ENCODE measurements at regions not wholly inside any gene's neighbourhood (a gene's known extent, or its start where the extent isn't known, plus 50 kb on each side); places are given as distances from the start of the nearest gene placed in this dataset.

DNA sequence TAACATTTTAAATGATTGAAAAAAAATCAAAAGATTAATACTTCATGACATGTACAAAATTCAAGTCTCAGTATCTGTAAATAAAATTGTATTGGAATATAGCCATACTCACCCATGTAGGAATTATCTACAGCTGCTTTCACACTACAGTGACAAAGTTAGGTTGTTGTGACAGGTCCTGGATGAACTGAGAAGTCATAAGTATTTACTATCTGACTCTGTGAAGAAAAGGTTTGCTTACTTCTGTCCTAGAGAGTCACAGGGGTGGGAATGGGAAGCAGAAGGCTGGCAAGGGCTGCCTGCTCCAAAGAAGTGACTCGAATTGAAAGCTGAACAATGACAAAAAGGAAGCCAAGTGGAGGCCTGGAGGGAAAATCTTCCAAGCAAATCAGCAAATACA is 155.2 kb downstream of the SLC30A10 start:
- no peak for DNase-seq (ENCODE audit: low spot score)

DNA sequence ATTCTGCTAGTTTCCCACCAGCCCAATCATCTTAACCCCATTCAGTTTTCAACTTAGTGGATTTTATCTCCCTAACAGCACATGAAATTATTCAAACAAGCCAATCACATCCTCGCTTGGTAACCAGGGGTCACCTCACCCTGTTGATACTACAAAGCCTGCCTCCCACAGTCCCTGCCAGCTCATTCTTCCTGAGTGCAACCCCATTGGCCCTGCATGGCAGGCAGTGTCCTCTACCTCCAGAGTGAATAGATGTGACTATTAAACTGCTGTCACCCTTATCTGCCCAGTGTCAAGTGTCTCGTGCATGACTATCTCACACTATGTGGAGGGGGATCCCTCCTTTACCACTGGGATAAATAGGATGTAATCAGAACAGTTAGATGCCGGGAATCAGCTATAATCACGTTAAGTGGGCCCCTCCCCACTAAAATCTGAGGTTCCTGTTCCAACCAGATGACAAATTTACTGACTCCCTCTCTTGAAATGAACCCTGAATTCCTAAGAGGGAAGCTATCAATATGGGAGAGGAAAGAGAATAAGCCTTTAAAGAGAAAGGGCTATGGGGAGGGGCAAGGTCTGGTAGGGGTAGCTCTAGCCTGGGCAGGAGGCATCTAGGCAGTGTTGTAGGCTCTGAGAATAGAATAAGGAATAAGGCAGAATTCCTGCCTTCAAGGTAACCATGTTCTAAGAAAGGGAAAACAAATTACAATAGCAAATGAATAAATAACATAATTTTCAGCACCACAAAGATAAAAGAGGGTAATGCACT is 155.9 kb downstream of the SLC30A10 start:
- no peak for DNase-seq (ENCODE audit: low spot score)

DNA sequence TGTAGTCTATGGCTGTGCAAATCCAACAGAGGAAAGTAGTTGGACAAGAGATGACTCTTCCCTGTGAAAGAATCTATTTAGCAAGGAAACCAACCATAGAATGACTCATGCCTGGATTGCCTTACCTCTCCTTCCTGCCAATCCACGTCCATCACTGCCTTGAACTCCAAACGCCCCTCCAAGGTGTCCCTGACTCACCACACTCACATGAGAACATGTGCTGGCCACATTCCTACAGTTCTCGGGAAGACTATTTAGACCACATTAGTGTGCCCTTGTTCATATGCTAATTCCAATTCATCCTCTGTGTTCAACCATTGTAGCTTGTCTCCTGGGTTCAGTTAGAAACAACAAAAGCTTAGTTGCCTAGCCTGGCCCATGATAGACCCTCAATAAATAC is 157.3 kb downstream of the SLC30A10 start:
- DNase-seq (ENCODE audit: low spot score): no peak

DNA sequence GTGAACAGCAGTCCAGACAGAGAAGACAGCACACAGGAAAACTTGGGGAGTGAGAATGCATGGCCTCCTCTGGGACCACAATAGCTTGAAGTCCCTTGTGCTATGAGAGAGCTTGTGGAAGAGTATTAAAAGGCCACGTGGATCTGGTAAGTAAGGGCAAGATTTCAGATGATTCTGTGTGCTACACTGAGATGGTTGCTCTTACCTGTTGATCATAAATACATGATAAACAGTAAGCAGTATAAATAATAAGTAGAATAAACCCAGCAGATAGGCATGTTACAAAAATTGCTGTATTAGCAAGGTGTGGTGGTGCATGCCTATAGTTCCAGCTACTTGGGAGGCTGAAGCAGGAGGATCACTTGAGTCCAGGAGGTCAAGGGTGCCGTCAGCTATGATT is 150.4 kb upstream of the ZC3H11B start:
- DNase-seq (ENCODE audit: low spot score): no peak

DNA sequence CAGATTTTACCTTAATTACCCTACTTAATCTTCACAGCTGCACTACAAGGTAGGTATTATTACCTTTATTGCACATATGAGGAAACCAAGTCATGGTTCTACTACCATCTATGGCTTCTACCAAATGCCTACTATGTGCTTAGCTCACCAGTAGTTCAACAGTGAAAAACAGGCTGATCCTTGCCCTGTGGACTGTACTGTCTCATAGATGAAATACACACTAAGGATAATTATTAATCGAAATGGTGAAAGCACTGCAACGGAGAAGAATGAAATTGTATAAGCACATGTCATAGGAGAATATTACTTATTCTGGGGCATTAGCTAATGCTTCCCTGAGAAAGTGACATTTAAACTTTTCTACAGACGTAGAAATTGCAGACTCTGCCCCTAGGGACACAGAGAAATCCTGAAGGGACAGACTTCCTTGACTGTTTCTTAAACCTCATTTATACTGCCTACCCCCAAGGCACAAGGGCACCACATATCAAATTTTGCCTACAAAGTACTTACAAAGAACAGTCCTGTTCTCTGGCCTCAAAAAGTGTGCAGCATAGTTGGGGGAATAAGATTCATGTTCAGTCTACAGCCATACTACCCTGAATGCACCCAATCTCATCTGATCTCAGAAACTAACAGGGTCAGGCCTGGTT is 148.4 kb upstream of the ZC3H11B start:
- DNase-seq (ENCODE audit: low spot score): no peak

DNA sequence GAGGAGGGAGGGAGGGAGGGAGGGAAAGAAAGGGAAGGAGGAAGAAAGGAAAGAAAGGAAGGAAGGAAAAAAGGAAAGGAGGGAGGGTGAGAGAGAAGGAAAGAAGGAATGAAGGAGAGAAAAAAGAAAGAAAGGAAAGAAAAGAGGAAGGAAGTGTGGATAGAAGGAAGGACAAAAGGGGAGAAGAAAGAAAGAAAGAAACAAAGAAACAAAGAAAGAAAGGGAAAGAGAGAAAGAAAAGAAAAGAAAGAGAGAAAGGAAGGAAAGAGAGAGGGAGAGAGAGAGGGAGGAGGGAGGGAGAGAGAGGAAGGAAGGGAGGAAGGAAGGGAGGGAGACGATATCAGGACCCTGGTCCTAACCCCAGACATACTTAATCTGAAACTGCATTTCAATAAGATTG is 146.2 kb upstream of the ZC3H11B start:
- DNase-seq (ENCODE audit: low spot score): no peak

DNA sequence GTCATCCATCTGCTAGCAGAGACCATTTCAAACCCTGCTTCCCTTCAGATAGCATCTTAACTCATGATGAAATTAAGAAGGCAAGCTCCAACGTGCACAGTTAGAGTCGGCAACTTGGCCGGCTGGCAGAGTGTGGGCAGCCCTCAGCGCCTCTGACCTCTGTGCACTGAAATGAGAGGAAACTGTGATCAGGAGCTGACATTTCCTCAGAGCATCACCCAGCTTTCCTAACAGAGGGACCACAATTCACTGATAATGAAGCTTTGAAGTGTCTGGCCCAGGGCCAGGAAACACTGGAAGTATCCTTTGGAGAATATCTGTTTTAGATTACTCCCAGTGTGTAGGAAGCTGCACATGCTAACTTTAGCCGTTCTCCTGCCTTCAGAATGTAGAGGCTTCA is 145.0 kb upstream of the ZC3H11B start:
- DNase-seq (ENCODE audit: low spot score): no peak

DNA sequence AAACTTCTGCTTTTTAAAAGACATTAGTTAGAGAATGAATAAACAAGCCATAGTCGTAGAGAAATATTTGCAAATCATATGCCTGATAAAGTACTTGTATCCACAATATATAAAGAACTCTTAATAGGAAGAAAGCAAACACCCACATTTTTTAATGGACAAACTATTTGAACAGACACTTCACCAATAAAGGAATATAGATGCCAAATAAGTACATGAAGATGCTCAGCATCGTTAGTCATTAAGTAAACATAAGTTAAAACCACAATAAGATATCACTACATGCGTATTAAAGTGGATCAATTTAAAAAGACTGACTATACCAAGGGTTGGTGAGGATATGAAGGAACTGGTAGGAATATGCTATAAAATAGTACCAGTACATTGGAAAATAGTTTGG is 142.3 kb upstream of the ZC3H11B start:
- no peak for DNase-seq (ENCODE audit: low spot score)

DNA sequence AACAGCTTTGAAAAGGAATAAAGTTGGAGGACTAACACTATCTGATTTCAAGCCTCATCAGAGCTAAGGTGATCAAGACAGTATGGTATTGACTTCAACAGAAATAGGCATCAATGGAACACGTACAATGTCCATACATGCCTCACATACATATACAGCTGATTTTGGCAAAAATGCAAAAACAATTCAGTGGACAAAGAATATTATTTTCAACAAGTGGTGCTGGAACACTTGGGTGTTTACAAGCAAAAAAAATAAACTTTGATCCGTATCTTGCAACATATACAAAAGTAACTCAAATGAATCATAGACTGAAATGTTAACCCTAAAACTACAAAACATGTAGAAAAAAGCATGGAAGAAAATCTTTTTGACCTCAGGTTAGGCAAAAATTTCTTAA is 141.9 kb upstream of the ZC3H11B start:
- no peak for DNase-seq (ENCODE audit: low spot score)

DNA sequence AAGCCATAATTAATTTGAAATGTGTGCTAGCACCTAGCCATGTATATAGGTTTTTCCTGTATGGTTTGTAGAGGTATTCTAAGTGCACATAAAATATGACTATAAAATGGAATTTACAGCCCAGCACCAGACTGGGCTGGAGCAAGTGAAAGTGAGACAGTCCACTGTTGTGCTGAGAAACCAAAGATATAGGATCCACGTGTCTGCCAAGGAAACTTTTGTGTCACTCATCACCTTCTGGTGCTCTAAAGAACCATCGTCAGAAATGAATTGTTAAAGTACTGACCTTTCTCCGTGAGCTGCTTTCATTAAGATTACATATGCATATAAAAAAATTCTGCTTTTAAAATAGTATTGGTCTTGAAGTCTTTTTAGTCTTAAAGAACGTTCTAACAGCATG is 141.0 kb upstream of the ZC3H11B start:
- DNase-seq (ENCODE audit: low spot score): no peak

DNA sequence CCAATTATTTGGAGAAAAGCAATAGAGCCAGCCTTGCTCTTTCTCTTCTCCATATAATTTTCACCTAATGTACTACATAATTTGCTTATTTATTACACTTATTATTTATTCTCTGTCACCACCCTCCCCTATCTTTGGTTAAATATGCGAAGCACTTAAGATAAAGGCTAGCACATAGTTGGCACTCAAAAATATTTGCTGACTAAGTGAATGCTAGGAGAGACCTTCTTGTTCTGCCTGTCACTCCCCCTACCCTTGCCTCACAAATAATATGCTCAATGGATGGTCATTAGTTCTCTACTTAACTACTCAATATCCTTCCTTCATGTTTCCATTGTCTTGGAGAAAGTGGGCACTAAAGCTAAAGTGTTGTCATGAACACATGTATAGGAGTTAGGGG is 139.7 kb upstream of the ZC3H11B start:
- DNase-seq (ENCODE audit: low spot score): no peak

DNA sequence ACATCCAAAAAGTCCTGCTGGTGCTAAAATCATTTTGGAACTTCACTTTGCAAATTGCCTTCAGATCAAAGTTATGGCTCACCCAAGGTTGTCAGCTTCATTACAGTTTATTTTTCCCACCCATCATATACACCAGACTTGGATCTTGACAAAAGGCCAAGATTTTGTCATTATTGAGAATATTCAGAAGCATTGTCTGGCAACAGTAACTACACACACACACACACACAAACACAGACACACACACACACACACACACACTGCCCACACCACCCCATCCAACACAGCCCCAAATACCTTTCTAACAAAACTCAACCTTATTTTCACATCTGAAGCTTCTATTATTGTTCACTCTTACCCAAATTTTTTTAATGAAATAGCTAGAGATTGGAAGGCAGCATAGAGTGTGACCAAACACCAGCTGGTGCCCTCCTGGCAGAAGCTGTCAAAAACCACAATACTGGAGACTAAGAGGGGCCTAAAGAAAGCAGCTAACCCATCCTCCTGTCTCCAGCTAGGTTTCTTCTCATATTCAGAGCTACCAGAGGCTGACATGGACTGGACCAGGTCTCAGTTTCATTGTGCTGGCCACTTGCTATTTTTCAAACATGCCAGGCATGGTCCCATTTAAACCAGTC is 139.1 kb upstream of the ZC3H11B start:
- no peak for DNase-seq (ENCODE audit: low spot score)

DNA sequence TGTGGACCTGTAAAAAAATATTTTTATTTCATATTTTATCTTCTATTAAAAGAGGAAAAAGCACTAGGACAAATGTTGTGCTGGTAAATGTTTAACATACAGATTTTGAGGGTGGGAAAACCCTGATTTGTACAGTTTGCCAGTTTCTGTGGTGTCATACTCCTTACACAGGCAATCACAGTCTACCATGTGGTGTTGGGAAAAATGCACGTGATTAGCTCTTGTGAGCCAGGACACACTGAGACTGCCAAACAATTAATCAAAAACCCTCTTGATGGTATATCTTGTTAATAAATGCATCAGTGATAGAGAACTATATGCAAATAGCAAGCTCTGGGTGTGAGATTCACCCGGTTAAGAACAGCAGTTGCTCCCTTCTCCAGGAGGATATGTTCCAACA is 136.5 kb upstream of the ZC3H11B start:
- no peak for DNase-seq (ENCODE audit: low spot score)

DNA sequence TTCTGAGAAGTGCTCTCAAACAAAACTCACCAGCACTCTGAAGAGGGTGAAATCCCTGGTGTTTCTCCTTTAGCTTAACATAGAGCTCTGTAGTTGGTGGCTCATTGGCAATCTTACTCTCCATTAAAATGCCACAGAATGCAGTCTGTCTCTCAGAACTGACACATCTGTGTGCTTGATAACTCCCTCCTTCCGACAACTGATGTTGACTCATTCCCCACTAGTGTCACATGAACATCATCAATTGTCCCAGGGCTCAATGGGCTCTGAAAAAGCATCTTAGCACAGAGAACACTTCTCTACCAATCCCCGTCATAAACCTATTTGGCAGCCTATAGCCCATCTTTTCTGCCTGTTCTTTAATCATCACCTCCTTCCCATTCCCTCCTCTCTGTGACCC is 133.2 kb upstream of the ZC3H11B start:
- DNase-seq (ENCODE audit: low spot score): no peak

DNA sequence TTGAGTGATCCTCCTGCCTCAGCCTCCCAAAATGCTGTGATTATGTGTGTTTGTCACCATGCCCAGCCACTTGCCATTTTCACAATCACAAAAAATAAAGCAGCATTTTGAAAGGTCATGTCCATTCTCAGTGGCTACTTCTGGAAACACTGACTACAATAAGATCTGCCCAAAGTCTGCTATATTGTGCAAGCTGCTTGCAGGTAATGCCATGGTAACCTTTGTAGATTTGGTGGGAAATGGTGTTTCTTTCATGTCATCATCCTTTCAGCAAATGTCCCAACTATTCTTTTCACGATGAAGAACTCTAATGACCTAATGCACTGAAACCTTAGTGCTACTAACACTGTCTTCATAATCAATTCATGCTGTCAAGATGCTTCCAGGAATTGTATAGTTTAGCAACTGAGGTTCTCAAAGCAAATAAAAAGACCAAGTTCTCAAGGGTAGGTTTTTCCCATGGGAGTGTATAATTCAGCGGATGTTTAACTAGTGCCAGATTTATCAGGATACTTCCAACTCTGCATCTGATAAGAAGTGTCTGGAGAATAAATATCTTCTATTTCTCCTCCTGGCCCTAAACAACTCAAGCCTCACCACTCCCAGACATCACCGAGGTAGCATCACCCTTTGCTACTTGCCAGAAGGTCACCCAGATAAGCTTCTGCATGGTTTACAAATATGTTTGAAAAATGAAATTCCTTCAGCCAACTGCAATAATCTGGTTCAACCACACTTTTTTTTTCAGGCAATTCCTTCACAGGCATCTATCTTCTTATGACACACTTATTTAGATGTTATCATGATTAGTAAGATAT is 132.0 kb upstream of the ZC3H11B start:
- DNase-seq (ENCODE audit: low spot score): no peak

DNA sequence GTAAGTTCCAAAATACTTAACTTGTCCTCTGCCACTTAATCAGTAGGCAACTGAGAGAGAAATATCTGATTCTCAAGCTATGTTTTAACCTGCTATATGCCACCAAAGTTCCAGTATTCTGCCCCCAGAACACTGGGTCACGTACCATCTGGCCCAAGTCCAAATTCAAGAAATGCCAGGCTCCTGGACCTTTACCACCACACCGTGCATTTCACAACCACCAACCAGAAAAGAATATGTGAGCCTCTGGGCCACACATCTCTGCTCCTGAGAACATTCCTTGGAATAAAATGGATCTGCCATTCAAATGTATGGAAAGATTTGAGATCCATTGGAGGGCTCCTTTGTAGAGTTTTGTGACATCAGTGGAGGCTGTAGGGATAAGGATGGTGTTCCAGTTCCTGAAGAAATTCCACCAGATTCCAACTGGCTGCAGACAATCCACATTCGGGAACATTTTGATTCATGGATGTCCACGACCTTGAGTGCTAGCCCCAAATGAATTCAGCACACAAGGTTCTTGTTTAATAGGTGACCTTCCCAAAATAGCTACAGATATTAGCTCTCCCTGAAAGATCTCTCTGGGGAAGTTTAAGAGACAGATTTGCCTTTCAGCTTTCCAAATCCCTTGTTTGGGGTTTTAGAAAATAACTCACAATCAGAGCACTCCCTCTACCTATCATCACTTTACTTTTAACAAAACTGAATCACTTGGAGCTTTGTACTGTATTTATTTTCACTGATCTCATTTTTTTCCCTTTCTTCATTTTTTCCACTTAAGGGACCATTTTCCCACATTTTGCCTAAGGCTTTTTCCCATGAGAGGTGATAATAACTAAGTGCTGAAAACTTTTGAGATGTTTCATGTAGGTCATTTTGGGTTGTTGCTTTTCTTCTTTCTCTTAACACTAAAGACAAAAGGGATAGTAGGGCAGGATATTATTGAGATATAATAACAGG is 128.4 kb upstream of the ZC3H11B start:
- DNase-seq (ENCODE audit: low spot score): no peak

DNA sequence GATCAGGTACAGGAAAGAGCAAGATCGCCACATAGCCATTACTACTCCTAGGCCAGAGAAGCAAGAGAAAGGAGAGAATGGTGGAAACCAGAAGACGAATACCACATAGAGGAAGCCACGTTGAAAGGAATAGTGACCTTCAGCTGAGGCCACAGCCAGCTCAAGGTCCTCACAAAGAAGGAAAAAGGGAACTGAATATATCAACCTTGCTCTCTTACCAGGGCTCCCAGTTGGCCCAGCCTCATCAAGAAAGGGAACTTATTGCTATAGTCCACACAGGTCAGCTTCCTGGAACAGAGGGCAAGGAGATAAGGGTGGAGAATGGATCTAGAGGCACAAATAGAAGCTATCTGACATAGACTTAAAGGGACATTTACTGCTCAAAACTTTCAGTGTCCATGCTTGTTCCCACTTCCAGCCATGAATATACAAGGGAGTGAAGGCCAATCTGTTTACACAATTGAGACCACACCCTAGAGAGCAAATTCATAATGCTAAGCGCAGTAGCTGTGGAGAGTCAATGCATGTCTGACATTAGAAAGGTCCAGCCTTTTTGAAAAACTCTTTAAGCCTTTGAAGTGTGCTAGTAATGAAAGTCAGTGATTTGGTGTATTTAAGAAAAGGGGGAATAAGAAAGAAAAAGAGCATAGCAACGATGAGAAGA is 120.7 kb upstream of the ZC3H11B start:
- no peak for DNase-seq (ENCODE audit: low spot score)

DNA sequence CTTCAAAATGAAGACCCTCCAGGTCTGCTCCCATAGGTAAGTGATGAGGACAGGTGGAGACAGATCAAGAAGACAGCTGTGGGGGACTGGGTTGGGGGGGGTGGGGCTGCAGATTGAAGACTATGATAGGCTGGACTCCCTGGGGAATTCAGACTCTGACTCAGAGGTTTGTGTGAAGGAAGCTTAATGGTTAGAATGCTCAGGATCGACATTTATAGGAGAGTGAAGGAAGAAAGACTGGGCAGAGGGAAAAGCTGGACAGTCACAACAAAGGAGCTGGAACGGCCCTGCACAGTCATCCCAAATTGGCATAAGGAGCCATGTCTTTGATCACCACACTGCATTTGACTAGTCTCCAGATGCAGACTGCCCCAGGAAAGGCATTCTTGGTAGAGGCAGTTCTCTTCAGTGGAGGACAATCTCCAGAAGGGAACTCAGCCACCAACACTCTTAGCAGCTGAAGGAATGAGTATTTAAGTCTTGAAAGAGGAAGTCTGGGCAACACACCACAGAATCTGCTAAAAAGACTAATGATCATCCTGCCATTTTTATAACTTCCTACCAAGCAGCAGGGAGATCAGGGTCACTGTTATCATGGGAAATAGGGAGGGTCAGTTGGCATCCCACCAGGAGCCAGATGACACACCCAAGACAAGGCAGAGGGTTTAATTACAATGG is 120.0 kb upstream of the ZC3H11B start:
- no peak for DNase-seq (ENCODE audit: low spot score)

DNA sequence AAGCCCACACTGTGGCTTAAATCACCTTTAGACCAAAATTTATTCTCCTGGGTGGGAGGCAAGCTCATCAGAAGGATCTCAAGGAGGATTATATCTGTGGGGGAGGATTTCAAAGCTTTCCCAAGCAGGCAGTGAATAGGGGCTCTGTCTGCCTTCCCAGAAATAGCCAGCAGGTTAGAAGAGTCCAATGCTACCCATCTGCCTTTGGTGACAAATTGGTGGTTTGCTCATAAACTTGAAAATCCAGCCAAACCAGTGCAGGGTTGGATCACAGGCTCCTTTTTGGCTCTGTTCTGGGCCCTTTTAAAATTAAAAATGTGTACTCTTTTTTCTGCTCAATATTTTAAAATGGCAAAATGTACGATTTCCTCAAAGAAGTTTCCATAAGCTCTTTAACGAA is 118.9 kb upstream of the ZC3H11B start:
- DNase-seq (ENCODE audit: low spot score): no peak
